Sciatic nerve (tissue), 2 donors: ENCODE measurements at regions not wholly inside any gene's neighbourhood (a gene's known extent, or its start where the extent isn't known, plus 50 kb on each side); places are given as distances from the start of the nearest gene placed in this dataset.
"Not testable (repeated sequence)": the region's sequence is repeated elsewhere in the genome, so short reads cannot be mapped to it uniquely, and the experiment has no call there.

Experiments
- ATAC-seq: fragments of 200-7000 bp; cut with Tn5 transposase; one replicate; pipeline ENCODE4 v1.9.1; 2020; ENCODE audit warnings: mild to moderate bottlenecking, moderate library complexity
- DNase-seq: peaks from one replicate; pipeline ENCODE4 v3.0.0-alpha.2; 2020; ENCODE audit warnings: low spot score
- intact Hi-C: fragments of 100-400 bp; cut with DNase I; formaldehyde crosslinking; loops from one replicate; pipeline ENCODE4 v1.14.2; 2022
- donor health status: DM: no; HTN: no; CAD: no.
- donor health status: DM: no; HTN: no; CAD: no.

DNA sequence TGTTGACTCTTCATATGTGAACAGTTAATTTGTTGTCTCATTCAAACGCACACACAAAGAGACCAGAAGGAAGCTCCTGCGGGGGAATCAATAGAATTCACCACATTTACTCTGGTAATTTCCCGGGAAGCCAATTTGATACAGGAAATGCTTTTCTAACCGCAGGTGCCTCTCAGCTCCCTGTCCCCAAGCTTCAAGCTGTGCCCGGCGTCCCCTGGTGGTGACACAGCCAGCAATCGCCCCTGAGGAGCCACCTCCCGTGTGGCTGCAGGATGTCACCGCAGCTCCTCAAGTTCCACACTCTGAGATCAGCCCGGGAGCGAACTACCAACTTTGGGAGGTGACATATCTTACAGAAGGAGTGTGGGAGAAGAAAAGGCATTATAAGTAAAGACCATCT is 318.4 kb downstream of the CEP170 start:
- ATAC-seq, intact Hi-C loops, DNase-seq: not testable (repeated sequence)

DNA sequence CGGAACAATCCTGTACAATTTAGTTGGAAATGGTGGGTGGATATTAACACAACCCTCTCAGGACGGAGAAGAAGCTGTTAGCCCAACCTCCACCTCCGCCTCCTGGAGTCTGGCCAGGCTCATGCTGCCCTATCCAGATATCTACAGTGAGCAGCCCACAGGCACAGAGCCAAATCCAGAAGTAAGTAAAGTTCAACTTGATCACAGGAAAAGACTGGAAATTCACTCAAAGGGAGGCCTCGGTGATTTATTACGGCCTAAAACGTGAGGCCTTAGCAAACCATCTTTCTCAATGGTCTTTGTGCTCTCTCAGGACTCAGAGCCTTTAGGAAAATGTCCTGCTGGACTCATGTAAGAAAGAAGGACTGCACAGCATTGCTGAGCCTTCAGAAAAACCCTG is 330.4 kb downstream of the CEP170 start:
- ATAC-seq, intact Hi-C loops: not testable (repeated sequence)
- DNase-seq: peak; percentile 58

- ATAC-seq, intact Hi-C loops, DNase-seq: not testable (repeated sequence)
Observed at GRCh38 chr1:242923603-242924002, 331.5 kb downstream of the CEP170 start.

- intact Hi-C loops, DNase-seq, ATAC-seq: not testable (repeated sequence)
Observed at GRCh38 chr1:242914729-242915128, 340.4 kb downstream of the CEP170 start.

- intact Hi-C loops, DNase-seq, ATAC-seq: not testable (repeated sequence)
Observed at GRCh38 chr1:242912855-242913254, 342.2 kb downstream of the CEP170 start.

DNA sequence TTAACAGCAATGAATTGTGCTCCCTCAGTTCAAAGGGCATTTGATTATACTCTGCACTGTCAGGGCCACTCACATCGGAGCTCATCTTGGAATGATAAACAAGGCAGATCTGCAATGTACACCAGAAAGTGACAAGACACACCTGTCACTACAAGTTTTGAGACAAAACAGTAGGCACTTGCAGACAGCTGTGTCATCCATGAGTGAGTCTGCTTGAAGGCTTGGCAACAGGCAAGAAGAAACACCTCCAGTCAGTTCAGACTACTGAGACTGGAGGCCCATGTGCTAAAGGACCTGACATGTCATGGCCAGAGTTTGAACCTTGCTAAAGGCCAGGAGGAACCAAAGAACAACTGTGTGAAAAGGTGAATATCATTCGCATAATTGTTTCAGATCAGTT is 354.5 kb downstream of the CEP170 start:
- ATAC-seq, intact Hi-C loops, DNase-seq: not testable (repeated sequence)

DNA sequence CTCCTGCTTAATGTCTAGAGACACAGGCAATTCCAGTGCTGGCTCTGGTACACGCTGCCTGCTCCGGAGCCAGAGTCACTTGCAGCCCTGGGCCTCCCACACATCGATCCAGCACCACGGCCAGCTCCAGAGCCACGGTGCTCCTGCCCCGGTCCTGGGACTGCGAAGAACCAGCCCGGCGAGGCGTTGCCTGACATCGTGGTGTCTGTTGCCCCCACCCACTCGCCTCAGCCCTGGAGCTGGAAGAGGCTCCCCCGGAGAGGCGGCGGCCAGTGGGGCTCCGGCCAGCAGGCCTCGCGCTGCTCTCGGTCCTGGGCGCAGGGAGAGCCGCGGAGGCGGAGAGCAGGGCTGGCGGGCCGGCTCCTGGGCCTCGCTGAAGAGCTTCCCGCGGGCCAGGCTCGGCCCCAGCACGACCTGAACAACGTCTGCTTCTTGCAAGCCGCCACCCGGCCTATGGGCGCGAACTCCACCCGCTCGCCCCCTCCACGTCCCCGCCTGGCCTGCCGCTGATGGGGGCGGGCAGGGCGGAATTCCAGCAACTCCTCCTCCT is 364.8 kb downstream of the CEP170 start:
- intact Hi-C loops: no loop called here
- ATAC-seq (no peak), DNase-seq (no peak)

- intact Hi-C loops: no loop called here
- no peak for ATAC-seq
Observed at GRCh38 chr1:242886137-242886536, 361.6 kb upstream of the PLD5 start.

GRCh38 chr1:242880022-242880421 is 355.5 kb upstream of the PLD5 start:
- ATAC-seq, DNase-seq, intact Hi-C loops: not testable (repeated sequence)

More at GRCh38 chr1:242886137-242886536, 361.6 kb upstream of the PLD5 start:
- no peak for DNase-seq

DNA sequence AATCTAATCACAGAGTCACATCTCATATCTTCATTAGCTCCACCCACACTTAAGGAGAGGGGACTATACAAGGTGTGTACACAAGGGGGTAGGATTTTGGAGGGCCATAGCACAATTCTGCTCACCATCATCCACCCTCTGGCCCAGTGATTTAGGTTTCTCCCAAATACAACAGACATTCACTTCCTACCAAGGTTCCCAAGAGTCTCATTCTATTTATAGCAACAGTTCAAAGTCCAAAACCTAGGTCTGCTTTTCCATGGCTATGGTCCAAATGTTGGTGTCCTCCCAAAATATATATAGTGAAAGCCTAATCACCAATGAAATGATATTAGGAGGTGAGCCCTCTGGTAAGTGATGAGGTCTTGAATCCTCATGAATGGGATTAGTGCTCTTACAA is 353.2 kb upstream of the PLD5 start:
- ATAC-seq (no peak), DNase-seq (no peak)
- intact Hi-C loops: no loop called here

DNA sequence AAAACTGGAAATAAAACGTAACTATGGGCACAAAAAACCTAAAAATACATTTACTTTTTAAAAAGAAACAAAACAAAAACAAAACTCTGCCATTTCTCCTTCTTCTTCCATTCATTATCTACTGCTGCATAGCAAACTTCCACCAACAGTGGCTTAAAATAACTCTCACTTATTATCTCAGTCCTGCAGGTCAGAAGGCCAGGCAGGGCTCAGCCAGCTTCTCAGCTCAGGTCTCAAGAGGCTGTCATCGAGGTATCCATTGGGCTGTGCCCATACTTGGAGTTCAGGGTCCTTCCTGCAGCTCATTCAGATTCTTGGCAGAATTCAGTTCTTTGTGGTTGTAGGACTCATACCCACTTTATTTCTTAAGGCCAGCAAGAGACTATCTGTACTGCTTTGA is 352.7 kb upstream of the PLD5 start:
- no peak for DNase-seq
- no peak for ATAC-seq
- intact Hi-C loops: no loop called here

DNA sequence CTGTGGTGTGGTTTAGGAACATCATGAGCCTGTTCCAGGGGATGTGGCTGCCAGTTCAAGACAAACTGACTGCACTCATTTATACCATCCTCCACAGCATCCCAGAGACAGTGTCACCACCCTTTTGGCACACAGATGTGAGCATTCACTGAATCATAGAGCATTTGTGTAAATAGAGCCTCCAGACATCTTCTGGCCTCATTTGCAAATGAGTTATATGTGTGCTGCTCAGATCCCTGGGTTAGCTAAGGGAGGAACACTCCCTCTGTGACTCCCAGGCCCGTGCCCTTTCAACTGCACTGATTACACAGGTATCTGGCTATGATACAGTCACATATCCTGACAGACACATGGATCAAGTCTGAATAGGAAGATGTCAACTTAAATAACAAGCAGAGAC is 351.5 kb upstream of the PLD5 start:
- DNase-seq (no peak), ATAC-seq (no peak)
- intact Hi-C loops: no loop called here

DNA sequence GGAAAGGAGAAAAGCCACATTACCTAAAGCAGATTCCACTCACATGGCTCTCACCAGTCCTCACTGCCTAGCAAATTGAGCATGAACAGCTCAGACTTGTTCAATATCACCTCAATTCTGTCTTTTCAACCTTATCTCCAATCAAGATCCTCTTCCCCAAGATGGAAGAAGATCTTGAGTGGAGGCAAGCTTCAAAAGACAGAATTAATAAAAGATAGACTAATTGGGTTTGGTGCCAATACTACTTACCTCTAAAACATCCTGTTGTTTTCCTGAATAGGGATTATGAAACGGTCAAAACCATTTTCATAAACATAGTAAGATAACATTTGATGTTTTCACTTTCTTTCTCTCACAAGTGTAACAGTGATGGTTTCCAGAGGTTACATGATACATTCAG is 349.2 kb upstream of the PLD5 start:
- intact Hi-C loops: no loop called here
- no peak for ATAC-seq
- no peak for DNase-seq

DNA sequence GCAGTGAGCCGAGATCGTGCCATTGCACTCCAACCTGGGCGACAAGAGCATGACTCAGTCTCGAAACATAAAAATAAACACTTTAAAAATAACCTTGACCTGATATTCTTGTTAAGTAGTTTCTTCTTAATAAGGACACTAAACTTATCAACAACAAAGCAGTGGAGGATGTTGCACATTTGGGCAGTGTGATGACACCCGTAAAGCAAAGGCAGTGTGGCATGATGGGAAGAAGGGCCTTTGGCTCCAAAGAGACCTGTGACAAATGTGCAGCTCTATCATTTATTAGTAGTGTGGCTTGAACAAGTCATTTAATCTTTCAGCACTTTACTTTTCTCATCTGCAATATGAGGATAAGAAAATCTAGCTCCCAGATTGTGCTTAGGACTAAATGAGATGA is 348.0 kb upstream of the PLD5 start:
- no peak for ATAC-seq
- intact Hi-C loops: no loop called here
- no peak for DNase-seq

- intact Hi-C loops: no loop called here
- DNase-seq (no peak), ATAC-seq (no peak)
Observed at GRCh38 chr1:242871471-242872030, 347.1 kb upstream of the PLD5 start.

GRCh38 chr1:242870966-242871365 is 346.5 kb upstream of the PLD5 start:
- intact Hi-C loops: no loop called here
- ATAC-seq (no peak), DNase-seq (no peak)

DNA sequence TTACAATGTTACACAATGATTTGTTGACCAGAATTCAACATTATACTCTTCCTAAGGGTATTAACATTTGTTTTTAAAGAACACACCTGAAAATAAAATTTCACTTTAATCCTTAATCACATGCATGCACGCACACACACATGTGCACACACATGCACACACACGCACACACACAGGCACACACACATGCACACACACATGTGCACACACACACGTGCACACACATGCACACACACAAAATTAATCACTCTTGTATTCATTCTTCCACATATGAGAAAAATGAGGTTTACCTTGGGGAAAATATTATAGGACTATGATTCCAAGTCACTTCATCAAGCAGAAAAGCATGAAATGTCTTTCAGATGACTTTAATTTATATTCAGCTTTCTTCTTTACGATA is 331.8 kb upstream of the PLD5 start:
- no peak for ATAC-seq
- intact Hi-C loops: no loop called here

GRCh38 chr1:242854466-242854865 is 330.0 kb upstream of the PLD5 start:
- ATAC-seq (no peak), DNase-seq (no peak)
- intact Hi-C loops: no loop called here

More for the DNA sequence above, 331.8 kb upstream of the PLD5 start:
- DNase-seq: no peak

DNA sequence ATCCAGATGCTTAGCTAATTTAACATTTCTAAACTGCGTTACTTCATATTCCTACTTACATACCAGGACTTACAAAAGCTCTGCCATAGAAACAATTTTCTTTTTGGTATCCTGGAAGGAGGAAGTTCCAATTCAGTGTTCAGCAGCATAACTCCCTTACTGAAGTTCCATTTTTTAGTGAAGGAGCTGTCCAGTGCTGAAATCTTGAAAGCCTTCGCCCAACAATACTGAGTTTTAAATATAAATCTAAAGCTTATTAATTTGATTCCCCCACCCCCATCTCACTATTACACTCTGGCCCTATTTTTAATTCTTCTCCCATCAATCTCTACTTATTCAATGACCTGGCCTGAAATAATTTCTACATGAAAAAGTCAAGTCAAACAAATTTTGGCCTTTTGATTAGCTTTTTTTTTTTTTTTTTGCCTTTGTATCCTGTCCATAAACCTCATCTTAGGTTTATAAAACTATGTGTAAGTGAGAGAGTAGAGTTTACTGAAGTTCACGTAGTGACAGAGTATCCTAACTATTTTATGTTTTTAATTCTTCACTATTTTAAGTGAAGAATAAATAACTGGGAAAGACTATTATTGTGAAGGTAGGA is 323.0 kb upstream of the PLD5 start:
- no peak for ATAC-seq
- no peak for DNase-seq
- intact Hi-C loops: no loop called here

- intact Hi-C loops: no loop called here
- ATAC-seq (no peak), DNase-seq (no peak)
Observed at GRCh38 chr1:242842094-242842493, 317.6 kb upstream of the PLD5 start.

- ATAC-seq (no peak), DNase-seq (no peak)
- intact Hi-C loops: no loop called here
Observed at GRCh38 chr1:242839101-242839500, 314.6 kb upstream of the PLD5 start.
